ENCODE measurements at regions not wholly inside any gene's neighbourhood (a gene's known extent, or its start where the extent isn't known, plus 50 kb on each side); places are given as distances from the start of the nearest gene placed in this dataset.

- H3K9me3 ChIP-seq (replicated peaks; ENCODE audit: control insufficient read depth, insufficient read depth, low read length) = no peaks in the 10 kb centered on the region; the same call in 2 of the 3 replicates
- RAD21 ChIA-PET (ENCODE audit: unreplicated experiment) = no interaction called here
- no peaks in the 10 kb centered on the region for H3K4me1 ChIP-seq (ENCODE audit: control insufficient read depth, insufficient read depth, low read length)
- TF ChIP-seq NKRF (conservative IDR thresholded peaks at IDR 0.05) = no peak
- no peak for TF ChIP-seq SMAD1 (IDR thresholded peaks at IDR 0.05; ENCODE audit: low read depth, partially characterized antibody)
- TF ChIP-seq TCF3 (IDR thresholded peaks at IDR 0.05; ENCODE audit: borderline replicate concordance, insufficient read depth, low read depth, low read length) = no peak
- TF ChIP-seq ATF2 (IDR thresholded peaks at IDR 0.05; ENCODE audit: low read length) = no peak
- TF ChIP-seq MEF2B (IDR thresholded peaks at IDR 0.05; ENCODE audit: partially characterized antibody, poor library complexity, severe bottlenecking) = no peak
- TF ChIP-seq STAT1 (conservative IDR thresholded peaks at IDR 0.05) = no peak
- no peak for TF ChIP-seq ZZZ3 (IDR thresholded peaks at IDR 0.05; ENCODE audit: control insufficient read depth, insufficient read length, low read depth)
- TF ChIP-seq LARP7 (IDR thresholded peaks at IDR 0.05) = no peak
- no peak for TF ChIP-seq NFYB (IDR thresholded peaks at IDR 0.05; ENCODE audit: insufficient read depth, low read depth, low read length)
- TF ChIP-seq POLR2AphosphoS5 (IDR thresholded peaks at IDR 0.05; ENCODE audit: low read length) = no peak
- no peak for TF ChIP-seq ETV6 (conservative IDR thresholded peaks at IDR 0.05 in 1 of 2, IDR thresholded peaks at IDR 0.05 in 1 of 2; ENCODE audit: borderline replicate concordance in 1 of 2, low read depth in 1 of 2)
- TF ChIP-seq SRF (IDR thresholded peaks at IDR 0.05; ENCODE audit: low read depth in 2 of 2, low read length in 2 of 2) = no peak
- no peak for TF ChIP-seq ELK1 (IDR thresholded peaks at IDR 0.05; ENCODE audit: low read depth, low read length)
- TF ChIP-seq PML (IDR thresholded peaks at IDR 0.05; ENCODE audit: low read length) = no peak
- TF ChIP-seq ZNF274 (IDR thresholded peaks at IDR 0.05; ENCODE audit: insufficient read depth, insufficient read length) = no peak
- TF ChIP-seq ZNF687 (IDR thresholded peaks at IDR 0.05) = no peak
- H3K27me3 ChIP-seq (replicated peaks in 1 of 2; ENCODE audit: control insufficient read depth in 2 of 2, insufficient read depth in 2 of 2, low read length in 1 of 2) = peaks cover 0 to 1% of the 10 kb centered on the region in 2 experiments; a peak in 2 of 4 replicates
- CTCF ChIA-PET = no interaction called here
- no peak for DNase-seq (ENCODE audit: low read depth, low spot score)
- SMC1A ChIA-PET (ENCODE audit: uncharacterized antibody, unreplicated experiment) = no interaction called here
- no peaks in the 10 kb centered on the region for H4K20me1 ChIP-seq (ENCODE audit: control insufficient read depth, insufficient read depth)
- in situ Hi-C loops (cut with MboI) (no loop called here), intact Hi-C loops (cut with micrococcal nuclease; ENCODE audit: unreplicated experiment) (no loop called here)
- FAIRE-seq = no peak
- no peak for ATAC-seq
- 44% methylated on average over 11 of the region's 11 CpGs for WGBS (ENCODE audit: insufficient coverage, insufficient replicate concordance, low lambda C conversion rate, missing lambda C conversion rate)
- POLR2A ChIA-PET = no interaction called here
- no peak overlapping the region for H2AFZ ChIP-seq (ENCODE audit: control insufficient read depth, low read depth, low read length)
- no peak overlapping the region for H3K4me2 ChIP-seq (ENCODE audit: control insufficient read depth, insufficient read depth)
- no peak overlapping the region for H3K4me3 ChIP-seq
- no peak overlapping the region for H3K9ac ChIP-seq (ENCODE audit: control insufficient read depth, insufficient read depth, low read length)
- no peaks in the 10 kb centered on the region for H3K79me2 ChIP-seq (ENCODE audit: control insufficient read depth, insufficient read depth, low read length)
- no TSS peak for BruUV-seq (replicated peaks)
- H3K27ac ChIP-seq (ENCODE audit: control insufficient read depth, insufficient read depth) = no peak overlapping the region
- H3K36me3 ChIP-seq (ENCODE audit: control insufficient read depth in 2 of 2, insufficient read depth in 2 of 2, low read length in 1 of 2) = no peaks in the 10 kb centered on the region
Observed at GRCh38 chr16:86231321-86231995, 278.9 kb upstream of the FOXF1 start.

All from GM12878 (cell line).